GM21381 (cell line): ENCODE measurements at regions not wholly inside any gene's neighbourhood (a gene's known extent, or its start where the extent isn't known, plus 50 kb on each side); places are given as distances from the start of the nearest gene placed in this dataset.

Experiments used
- ATAC-seq: cut with Tn5 transposase; IDR thresholded peaks from one replicate; pipeline ENCODE4 v1.9.1; 2021; ENCODE audit warnings: mild to moderate bottlenecking, moderate library complexity; ENCODE audit not compliant: unreplicated experiment

DNA sequence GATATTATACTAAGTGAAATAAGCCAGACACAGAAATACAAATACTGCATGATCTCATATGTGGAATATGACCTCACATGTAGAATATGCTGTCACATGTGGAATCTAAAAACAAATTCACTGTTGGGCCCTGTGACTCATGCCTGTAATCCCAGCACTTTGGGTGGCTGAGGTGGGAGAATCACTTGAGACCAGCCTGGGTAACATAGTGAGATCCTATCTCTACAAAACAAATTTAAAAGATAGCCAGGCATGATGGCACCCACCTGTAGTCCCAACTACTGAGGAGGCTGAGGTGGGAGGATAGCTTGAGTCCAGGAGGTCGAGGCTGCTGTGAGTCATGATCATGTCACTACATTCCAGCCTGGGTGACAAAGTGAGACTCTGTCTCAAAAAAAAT, 160.3 kb downstream of the PTEN start:
- no peak for ATAC-seq

DNA sequence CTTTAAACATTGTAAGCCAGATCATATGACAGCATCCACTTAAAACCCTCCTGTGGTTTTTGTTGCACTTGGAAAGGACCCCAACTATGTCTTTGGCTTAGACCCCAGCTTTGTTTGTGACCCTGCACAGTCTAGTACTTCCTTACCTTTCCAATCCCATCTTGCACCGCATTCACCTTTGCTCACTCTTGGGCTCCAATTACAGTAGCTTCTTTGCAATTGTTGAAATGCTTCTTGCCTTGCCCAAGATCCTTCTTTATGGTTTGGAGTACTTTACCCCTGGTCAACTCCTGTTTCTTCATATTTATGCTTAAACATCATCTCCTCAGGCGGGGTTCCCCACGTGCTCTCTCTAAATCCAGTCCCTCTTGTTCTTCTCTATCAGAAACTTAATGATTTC, 162.6 kb downstream of the PTEN start:
- ATAC-seq: no peak

DNA sequence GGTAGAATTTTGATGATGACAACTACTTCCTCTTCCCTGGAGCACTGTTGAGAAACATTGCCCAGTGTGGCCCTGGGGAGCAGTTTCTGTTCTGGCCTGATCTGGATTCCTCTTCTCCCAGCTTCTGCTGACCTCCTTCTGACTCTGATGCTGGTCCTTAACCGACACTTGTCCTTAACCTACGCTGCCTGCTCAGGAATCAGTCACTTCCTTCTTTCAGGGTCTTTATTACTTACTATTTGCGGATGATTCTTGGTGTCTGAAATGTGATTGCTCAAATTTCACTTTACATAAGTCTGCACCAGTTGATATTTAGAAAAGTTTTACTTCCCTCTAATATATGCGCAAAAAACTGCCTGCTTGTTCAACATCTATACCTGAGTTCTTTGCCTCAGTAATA, 164.1 kb downstream of the PTEN start:
- ATAC-seq: no peak

DNA sequence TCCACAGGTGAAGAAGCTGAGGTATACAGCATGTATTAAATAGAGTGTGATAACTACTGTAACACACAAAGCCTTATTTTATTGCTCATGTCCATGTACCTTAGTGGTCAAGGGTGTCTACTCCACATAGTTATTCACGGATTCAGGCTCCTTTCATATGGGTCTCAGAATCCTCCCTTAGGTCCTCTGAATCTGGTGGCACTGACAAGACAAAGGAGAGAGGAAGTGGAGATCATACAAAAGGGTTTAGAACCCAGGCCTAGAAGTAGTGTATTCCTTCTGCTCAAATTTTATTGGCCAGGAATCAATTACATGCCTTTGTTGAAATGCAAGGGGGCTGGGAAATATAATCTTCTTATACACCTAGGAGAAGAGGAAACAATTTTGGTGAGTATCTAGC, 164.6 kb downstream of the PTEN start:
- ATAC-seq: no peak

DNA sequence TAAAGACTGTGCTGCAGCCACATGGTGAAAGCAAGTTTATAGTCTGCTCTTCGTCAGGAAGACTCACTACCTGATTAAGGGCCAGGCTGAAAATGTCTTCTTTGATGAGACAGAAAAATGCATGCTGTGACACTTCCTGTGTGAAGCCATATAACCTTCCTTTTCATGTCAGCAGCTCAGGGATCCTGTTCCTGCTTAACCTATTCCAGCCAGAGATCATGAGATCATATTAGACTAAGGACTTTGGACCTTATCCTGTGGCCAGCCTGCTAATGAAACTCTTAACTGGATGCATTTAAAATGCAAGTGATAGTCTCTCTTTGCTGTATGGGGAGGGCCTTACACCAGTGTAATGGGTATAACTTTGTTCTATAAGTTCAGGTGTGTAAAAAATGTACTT, 165.2 kb downstream of the PTEN start:
- no peak for ATAC-seq

DNA sequence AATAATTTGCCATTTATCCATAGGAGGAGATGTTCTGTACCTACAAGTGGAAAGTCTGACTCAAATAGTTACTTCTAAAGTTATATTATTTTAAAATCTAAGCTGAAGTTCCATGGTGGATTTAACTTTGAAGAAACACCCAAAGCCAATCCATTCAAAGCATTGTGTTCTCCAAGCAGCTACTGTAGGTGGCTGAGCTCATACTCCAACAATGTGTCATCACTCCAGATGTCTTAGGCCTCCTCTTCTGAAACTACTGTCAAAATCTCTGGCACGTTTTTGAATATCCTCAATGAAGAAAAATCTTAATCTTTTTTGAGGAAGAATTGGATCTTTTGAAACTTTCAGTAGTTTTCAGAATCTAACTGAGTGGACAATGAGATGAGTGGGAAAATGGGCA, 169.1 kb downstream of the PTEN start:
- no peak for ATAC-seq

DNA sequence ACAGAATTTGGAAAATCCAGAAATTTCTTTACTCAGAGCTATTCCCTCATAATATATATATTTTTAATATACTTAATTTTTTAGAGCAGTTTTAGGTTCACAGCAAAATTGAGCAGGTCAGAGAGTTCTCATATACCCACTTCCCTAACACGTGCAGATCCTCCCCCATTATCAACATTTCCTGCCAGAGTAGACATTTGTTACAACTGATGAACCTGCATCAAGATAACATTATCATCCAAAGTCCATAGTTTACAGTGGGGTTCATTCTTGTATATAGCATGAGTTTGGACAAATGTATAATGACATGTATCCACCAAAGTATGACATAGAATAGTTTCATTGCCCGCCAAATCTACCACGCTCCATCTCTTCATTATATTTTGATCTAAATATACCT, 170.0 kb downstream of the PTEN start:
- ATAC-seq: no peak

DNA sequence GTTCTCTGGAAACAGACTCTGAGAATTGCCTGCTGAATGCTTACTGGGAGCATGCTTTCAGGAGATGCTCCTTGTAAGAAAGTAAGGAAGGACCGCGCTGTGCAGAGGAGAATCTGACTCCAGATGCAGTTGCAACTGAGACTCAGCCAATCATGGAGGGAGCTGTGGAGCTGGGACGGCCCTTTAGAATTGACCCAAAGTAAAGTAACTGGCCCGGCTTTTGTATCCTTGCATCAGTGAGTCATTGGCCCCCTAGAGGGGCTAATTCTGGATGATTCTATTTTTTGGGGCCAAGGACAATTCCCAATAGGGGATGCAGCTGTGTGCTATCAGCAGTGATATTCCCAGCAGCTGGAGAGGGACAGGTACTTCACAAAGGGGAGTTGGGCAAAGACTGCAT, 170.4 kb downstream of the PTEN start:
- no peak for ATAC-seq

DNA sequence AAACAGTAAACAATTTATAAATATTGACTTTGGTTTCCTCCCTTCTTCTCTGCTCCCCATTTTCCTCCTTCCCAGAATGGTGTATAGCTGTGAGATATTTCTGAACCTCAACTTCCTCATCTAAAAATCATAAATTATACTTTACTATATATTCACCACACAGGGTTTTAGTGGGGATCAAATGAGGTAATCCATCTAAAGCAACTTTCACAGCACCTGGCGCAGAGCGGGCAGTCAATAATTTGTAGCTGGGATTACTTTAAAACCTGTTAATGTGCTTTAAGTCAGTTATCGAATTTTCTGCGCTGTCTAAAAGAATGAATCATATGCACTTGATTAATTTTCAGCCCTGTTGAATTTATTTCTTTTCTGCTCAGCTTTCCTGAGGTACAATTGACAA, 172.7 kb downstream of the PTEN start:
- ATAC-seq: no peak

DNA sequence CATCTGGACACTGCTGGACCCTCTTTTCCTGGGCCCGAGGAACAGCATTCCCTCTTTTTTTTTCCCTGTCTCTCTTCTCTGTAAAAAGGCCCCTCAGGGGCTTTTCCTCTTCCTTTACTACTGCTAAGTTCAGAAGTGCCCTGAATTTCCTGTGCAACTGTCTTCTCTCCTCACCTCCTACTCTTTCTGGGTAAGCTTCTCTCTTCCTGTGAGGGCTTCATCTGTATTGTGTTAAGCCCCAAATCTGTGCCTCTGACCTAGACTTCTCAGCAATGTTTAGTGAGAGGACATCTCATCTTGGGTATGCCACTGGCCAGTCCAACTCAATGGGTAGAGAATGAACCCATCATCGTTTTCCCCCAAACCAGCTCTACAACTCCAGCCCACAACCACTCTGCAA, 174.2 kb downstream of the PTEN start:
- no peak for ATAC-seq

DNA sequence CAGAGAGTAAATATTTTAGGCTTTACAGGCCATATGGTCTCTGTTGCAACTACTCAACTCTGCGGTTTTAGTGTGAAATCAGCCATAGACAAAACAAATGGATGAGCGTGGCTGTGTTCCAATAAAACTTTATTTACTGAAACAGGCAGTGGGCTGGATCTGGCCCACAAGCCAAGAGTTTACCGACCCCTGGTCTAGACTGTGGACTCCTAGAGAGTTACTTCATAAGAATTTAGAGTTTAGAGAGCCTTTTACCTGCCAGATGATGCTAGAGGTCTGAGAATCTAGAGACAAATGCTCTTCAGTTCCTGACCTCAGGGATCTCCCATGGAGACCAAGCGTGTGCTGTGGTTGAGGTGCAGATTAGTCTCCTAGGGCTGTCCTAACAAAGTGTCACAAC, 174.8 kb downstream of the PTEN start:
- ATAC-seq: no peak

DNA sequence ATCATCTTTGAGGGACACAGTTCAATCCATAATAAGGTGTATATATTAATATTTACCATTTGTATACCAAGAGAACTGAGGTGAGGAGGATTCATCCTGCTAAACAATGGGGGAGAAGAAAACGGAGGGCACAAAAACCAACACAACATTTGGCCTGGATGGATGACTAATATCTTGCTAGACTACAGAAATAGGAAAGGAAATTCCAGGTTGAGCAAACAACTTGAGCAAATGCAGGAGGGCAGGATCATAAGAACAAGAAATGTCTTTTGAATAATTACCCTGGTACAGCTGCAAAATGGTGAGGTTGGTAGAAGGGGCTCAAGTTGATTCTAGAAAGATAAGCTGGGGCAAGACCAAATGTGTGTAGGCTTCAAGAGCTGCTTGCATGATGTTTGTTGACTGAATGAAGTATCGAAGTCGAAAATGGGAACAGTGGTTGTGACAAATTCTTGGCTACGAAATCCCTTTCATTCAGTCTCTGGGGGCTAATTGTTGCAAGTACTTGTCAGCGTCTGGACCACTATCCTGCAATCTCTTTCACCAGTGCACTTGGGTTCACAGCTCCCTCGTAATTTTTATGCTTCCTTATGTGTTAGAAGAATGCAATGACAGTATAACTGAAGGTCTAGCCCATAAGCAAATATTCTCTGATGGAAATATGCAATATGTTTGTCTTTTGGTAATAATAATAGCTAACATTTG, 176.2 kb downstream of the PTEN start:
- no peak for ATAC-seq

DNA sequence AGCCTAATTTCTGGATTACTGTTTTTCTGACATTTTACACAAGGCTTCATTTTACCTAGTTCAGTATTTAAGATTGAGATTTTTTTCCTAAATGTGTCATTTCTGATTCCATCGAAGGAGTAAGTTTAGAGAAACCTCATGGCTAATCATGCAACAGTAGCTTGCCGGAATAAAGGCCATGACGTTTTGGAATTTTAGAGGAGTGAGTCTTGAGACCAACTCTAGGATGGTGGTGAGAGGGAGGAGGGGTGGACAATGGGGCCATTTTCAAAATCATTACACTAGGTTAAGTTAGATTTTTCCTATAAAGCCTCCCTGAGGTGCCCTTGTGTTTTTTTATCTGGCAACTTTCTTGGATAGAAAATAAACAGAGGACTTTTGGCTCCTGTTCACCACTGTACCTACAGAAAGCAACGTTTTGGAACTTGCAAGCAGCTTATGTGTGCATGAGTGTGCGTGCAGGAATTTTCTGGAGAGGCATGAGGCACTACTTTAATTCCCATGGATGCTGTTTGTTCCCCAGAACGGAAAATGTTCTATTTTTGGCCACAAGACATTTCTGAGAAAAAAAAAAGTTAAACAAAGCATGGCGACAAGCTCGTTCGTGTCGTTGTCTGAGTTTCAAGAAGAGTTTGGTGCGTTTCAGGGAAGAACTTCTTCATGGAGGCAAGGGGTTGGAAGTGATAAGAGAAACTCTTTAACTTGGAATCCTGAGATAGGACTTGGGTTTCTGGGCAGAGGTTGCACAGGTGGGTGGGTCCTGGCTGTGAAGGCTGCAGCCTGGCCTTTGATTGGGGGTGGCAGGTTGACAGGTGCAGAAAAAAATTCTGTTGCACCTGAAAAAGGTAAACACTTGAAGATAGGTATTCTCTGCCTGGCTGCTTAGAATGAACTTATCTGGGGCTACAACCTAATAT, 178.1 kb downstream of the PTEN start:
- ATAC-seq: no peak

DNA sequence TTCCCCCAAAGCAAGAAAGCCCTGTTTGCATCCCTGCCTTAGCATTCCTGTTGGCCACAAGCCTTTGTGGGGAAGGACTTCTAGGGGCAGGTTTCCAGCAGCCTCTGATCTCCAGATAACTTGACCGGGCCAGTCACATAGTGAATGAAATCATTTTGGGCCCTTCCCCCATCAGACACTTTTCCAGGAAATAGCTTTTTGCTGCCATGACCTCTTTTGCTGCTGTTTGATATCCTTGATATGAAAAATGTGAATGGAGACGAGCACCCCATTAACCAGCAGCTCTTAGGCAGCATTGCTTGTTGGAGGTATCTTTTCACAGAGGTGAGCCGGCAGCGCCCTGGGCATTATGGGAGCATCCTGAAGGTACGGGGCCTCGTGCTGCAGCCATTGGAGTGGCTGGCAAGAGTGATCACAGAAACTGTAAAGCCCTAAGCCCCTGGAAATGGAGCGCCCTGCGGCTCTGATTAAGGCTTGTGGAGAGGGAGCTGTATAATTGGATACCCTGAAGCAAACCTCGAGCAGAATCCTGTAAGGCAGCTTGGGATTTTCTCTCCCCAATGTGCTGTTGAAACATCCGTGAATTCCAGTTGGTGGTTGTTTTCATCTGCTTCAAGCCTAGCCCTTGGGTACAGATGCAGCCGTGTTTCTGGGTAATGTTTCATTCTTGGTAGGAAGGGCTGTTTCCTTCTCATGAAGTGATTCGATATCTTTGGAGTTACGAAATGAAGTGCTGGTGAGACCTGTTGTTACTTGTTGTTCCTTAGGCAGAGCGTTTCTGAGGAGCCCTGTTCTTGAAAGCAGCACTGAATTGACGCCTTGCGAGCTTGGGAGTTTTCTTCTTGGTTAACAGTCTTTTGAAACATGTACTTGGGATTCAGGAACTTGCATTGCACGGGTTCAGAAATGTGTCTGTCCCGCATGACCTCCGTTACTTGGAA, 179.0 kb downstream of the PTEN start:
- no peak for ATAC-seq

DNA sequence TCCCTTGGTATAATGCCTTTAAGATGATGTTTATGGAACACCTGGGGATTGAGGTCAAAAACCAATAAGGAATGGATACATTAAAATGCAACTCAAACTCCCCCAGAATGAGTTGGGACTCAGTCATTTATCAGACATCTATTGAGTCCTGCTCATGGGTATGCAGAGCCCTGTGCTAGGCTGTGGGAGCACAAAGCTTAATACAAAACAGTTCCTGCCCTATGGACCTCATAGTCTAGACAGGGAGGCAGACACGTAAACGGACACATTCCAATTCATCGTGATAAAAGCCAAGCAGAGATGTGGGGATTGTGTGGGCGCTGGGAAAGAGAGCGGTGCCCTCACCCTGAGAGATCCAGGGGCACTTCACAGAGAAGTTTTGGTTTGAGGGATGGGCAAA, 181.7 kb downstream of the PTEN start:
- ATAC-seq: no peak

DNA sequence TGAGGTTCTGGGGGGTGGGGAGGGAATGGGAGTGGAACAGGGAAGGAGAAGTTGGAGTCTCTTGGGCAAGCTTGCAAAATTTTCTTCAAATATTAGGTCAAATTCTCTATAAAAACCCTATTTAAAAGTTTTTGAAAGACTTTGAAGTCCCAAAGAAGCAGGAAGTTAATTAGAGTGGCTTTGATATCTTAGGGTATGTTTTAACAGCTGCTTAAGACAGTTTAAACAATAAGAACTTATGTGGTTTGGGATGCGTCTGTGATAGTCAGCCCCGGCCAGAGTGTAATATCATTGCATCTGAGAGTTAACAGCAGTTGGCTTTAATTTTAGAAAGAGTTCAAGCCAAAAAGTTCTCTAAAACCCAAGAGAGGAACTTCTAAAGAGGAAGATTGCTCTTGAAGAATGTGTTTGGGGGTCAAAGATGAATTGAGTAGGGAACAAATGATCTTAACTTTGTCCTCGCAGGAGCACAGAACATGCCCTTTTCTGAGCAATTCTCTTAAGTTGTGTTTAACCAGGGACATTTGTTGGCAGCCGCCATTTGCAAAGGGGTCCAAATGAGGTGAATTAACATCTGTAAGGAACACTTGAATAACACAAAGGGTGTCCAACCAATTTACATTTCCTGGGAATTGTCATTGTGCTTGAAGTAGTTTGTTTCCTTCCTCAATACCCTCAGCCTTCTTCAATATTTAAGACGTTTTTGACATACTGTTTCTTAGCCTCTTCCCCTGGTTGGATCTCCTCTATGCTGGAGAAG, 182.4 kb downstream of the PTEN start:
- ATAC-seq: no peak

DNA sequence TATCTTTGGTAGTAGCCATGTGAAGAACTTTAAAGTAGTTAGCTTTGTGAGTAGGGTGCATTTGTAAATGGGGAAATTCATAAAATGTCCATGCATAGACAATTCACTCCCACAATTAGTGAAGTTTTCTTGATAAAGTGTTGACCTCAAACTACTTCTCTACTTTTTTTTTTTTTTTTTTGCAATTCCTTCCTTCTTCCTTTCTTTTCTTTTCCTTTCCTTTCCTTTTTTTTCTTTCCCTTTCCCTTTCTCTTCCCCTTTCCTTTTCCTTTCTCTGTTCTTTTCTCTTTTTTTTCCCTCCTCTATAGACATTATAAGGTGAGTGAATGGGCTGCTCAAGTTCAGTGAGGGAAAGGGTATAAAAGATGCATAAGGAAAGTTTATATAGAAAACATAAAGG, 184.2 kb downstream of the PTEN start:
- no peak for ATAC-seq

DNA sequence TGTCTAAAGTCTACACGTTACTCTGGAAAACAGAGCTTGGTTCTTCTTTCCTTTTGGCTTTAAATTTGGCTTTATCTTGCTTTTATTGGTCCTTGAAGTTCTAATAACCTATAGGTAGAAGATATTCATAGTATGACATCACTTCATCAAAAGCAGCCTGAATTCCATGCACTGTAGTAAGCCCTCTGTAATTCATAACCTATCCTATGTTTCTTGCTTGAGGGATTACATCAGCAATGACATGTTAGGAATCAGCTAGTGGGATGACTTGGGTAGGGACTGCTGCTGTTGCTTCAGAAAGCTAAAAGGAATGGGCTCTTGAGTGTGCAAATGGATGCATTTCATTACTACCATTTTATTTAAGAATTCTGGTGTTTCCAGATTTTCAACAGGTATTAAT, 184.9 kb downstream of the PTEN start:
- no peak for ATAC-seq

DNA sequence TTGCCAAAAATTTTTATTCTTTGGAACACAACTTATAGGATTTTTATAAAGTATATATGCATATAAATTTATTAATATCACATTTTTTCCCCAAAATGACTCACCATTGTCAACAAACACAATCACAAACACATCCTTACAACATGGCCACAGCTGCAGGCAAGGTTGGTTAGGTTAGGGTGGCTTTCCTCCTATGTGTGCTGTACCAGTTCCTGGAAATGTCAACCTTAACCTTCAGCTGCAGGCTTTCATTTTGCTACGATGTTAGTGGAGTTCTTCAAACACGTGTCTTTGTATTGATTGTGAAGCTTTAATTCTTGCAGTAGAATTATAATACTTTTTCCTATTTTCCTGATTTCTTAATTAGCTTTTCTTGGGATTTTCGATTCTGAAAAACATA, 185.8 kb downstream of the PTEN start:
- no peak for ATAC-seq

DNA sequence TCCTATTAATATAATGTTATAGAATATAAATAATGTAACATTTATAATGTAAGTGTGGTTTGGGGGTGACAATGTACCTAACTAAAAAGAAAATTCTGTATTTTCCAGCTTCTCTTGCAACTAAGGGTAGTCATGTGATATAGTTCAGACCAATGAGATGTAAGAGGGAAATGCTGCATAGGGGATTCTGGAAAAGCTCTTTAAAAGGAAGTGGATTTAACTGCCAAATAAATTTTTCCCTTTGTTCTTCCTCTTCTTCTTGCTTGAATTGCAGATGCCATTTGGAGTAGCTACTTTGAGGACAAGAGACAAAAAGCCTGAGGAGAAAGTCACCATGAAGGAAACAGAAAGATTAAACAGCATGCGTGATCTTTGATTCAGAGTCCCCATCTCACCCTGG, 194.3 kb downstream of the PTEN start:
- ATAC-seq: no peak

DNA sequence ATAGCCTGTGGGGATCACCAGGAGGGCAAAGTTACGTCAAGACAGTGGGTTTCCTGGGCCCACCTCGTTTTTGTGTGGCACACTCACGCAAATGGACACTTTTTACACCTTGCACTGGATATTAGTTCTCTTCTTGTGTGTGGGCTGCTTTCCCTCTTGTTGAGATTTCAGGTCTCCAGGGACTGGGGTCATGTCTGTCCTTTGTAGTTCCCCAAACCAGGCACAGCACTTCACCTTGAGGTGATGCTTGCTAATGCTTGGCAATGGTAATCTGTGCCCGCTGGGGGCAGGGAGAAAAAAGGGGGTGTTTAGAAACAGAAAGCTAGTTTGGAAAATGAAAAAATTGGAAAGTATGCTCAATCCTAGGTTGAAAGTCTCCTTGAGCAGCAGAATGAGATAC, 195.3 kb downstream of the PTEN start:
- ATAC-seq: no peak
